ENCODE measurements at regions not wholly inside any gene's neighbourhood (a gene's known extent, or its start where the extent isn't known, plus 50 kb on each side); places are given as distances from the start of the nearest gene placed in this dataset.

DNA sequence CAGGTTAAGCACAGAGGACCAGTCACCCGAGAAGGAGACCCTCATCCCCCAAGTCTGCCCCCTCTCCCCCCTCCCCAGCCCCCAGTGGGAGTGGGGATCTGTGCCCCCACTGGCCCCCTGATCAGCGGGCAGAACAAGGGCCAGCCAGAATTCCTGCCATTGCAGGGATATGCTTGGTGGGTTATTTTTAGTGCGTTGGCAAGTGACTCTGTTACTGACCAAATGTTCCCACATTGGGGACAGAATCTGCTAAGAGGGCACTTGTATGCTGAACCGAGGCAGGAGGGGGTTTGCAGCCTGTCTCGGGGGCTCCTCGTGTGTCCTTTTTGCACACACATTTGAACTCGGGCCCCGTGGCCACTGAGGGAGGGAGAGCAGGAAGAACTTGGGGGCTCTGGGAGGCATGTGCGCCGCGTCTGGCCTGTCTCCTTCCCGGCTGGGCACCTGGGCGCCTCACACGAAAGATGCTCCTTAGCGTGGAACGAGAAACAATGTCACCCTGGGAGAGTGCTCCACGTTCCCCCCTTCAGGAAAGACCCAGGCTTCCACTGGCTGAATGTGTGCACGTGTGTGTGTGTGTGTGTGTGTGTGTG, 66.4 kb upstream of the CASZ1 start:
- ATAC-seq (no peak), DNase-seq (no peak)
- 90% methylated on average over 17 of the region's 18 CpGs; no CpG with 5 or more reads in 1 of the 2 donors for WGBS, 2 donors
- no peaks in the 10 kb centered on the region for H3K27me3 ChIP-seq
- H3K36me3 ChIP-seq (replicated peaks in 1 of 2; ENCODE audit: insufficient read depth in 1 of 2, low read depth in 2 of 2) = no peaks in the 10 kb centered on the region
- peaks cover 12% of the 10 kb centered on the region for H3K4me1 ChIP-seq
- no peak overlapping the region for H3K27ac ChIP-seq
- intact Hi-C loops (cut with DNase I) = no loop called here
- TF ChIP-seq, protein P1, sequence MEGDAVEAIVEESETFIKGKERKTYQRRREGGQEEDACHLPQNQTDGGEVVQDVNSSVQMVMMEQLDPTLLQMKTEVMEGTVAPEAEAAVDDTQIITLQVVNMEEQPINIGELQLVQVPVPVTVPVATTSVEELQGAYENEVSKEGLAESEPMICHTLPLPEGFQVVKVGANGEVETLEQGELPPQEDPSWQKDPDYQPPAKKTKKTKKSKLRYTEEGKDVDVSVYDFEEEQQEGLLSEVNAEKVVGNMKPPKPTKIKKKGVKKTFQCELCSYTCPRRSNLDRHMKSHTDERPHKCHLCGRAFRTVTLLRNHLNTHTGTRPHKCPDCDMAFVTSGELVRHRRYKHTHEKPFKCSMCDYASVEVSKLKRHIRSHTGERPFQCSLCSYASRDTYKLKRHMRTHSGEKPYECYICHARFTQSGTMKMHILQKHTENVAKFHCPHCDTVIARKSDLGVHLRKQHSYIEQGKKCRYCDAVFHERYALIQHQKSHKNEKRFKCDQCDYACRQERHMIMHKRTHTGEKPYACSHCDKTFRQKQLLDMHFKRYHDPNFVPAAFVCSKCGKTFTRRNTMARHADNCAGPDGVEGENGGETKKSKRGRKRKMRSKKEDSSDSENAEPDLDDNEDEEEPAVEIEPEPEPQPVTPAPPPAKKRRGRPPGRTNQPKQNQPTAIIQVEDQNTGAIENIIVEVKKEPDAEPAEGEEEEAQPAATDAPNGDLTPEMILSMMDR (IDR thresholded peaks at IDR 0.05) = no peak
- no peak for TF ChIP-seq POLR2A (IDR thresholded peaks at IDR 0.05)
- no peak overlapping the region for H3K4me3 ChIP-seq
- H3K9me3 ChIP-seq = no peaks in the 10 kb centered on the region

DNA sequence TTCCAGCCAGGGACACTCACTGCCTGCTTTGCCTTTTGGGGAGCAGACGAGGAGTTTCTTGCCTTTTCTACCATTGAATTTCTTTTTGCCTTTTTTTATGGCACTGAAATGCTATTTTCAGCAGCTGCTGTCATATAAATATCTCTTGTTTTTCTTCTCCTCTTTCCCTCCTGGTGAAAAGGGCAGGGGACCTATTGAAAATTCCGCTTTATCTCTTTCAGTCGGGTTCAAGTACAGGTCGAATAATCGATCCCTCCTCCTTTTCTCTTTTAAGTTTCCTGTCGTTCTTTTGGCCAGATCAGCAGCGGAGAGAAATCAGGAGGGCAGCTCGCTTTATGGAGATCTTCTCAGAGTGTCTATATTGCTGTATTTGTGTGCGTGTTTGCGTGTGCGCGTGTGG, 67.4 kb upstream of the CASZ1 start:
- H3K4me3 ChIP-seq = no peak overlapping the region
- ATAC-seq (no peak), DNase-seq (no peak)
- no peak overlapping the region for H3K27ac ChIP-seq
- peaks cover 12% of the 10 kb centered on the region for H3K4me1 ChIP-seq
- intact Hi-C loops (cut with DNase I) = no loop called here
- no peaks in the 10 kb centered on the region for H3K9me3 ChIP-seq
- 20 to 22% methylated on average over 12 of the region's 12 CpGs for WGBS, 2 donors
- TF ChIP-seq, protein P1 (IDR thresholded peaks at IDR 0.05) = no peak
- no peak for TF ChIP-seq POLR2A (IDR thresholded peaks at IDR 0.05)
- H3K36me3 ChIP-seq (replicated peaks in 1 of 2; ENCODE audit: insufficient read depth in 1 of 2, low read depth in 2 of 2) = no peaks in the 10 kb centered on the region
- H3K27me3 ChIP-seq = no peaks in the 10 kb centered on the region

DNA sequence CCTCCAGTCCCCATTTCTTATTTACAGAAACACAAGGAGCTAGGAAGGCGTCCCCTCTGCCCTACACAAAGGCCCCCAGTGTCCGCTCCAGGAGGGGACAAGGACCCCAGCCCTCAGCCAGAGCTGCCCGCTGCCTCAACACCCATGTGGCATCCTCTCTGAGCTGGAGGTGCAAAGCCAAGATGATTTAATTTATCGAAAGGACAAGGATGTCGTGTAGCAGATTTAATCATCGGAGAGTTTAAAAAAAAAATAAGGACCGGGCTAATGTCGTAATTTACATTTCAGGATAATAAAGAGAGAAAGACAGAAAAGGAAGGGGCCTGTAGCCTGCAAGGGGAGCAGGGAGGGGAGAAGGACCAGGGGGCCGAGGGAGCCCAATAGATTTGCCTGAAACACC, 68.3 kb upstream of the CASZ1 start:
- Histone ChIP-seq H3K36me3 (replicated peaks in 1 of 2; ENCODE audit: insufficient read depth in 1 of 2, low read depth in 2 of 2) (no peaks in the 10 kb centered on the region), H3K4me3 (no peak overlapping the region), H3K4me1 (peaks cover 12% of the 10 kb centered on the region), H3K27ac (no peak overlapping the region), H3K9me3 (no peaks in the 10 kb centered on the region), H3K27me3 (no peaks in the 10 kb centered on the region)
- 78 to 84% methylated on average over 9 of the region's 9 CpGs for WGBS, 2 donors
- TF ChIP-seq POLR2A (IDR thresholded peaks at IDR 0.05) = no peak
- TF ChIP-seq, protein P1 (IDR thresholded peaks at IDR 0.05) = no peak
- intact Hi-C loops (cut with DNase I) = loop anchor here (5.0 kb wide), 1 partner anchor 177 kb away; no protein-coding TSS in a partner anchor
- ATAC-seq (no peak), DNase-seq (no peak)

DNA sequence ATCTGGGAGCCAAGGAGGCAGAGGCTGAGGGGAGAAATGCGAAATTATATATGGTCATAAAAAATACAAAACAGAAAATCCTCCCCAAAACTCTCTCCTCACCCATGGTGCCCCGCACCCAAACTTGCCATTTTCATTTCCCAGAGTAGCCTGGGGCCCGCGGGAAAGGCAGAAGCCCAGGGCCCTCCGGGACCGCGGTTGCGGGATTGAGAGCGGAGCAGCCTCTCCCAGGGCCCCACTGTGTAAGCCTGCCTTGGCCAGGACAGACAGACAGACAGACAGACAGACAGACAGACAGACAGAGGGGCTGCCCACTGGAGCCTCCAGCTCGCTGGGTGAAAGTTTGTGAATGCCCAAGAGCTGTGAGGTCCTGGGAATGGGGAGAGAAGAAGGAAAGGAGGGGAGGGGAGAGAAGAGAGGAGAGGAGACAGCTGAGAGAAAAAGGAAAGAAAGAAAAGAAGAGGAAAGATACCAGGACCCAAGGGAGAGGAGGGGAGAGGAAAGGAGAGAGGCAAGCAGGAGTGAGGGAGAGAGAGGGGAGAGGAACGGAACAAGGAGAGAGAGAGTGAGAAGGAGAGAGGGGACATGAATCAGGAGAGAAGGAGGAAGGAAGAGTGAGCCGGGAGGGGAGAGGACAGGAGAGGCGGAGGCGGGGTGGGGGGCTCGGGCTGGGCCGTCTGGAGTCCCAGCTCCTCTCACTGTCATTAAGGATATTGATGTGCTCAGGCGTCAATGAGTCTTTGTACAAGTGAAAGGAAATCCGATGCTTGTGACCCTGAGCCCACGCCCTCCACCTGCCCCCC, 69.3 kb upstream of the CASZ1 start:
- Histone ChIP-seq H3K27ac (no peak overlapping the region), H3K9me3 (no peaks in the 10 kb centered on the region)
- WGBS, 2 donors = 62 to 68% methylated on average over 19 of the region's 19 CpGs

More for the DNA sequence above, 69.3 kb upstream of the CASZ1 start:
- intact Hi-C loops (cut with DNase I) = loop anchor here (5.0 kb wide), 1 partner anchor 178 kb away; no protein-coding TSS in a partner anchor
- DNase-seq = no peak
- no peak for ATAC-seq
- Histone ChIP-seq H3K36me3 (replicated peaks in 1 of 2; ENCODE audit: insufficient read depth in 1 of 2, low read depth in 2 of 2) (no peaks in the 10 kb centered on the region), H3K27me3 (no peaks in the 10 kb centered on the region), H3K4me1 (peaks cover 12% of the 10 kb centered on the region), H3K4me3 (no peak overlapping the region)
- TF ChIP-seq POLR2A (IDR thresholded peaks at IDR 0.05) = no peak
- TF ChIP-seq, protein P1 (IDR thresholded peaks at IDR 0.05) = no peak

All from body of pancreas (tissue), 4 donors.